ENCODE measurements at regions not wholly inside any gene's neighbourhood (a gene's known extent, or its start where the extent isn't known, plus 50 kb on each side); places are given as distances from the start of the nearest gene placed in this dataset.

GRCh38 chr4:18669390-18669789, 647.8 kb upstream of the LCORL start:
- H3K36me3 Mint-ChIP-seq (ENCODE audit: low read depth, unreplicated experiment): no peaks in the 10 kb centered on the region

GRCh38 chr4:18666322-18666721, 644.8 kb upstream of the LCORL start:
- Mint-ChIP-seq H3K4me1 (ENCODE audit: unreplicated experiment) (no peaks in the 10 kb centered on the region), H3K36me3 (ENCODE audit: low read depth, unreplicated experiment) (no peaks in the 10 kb centered on the region), H3K27me3 (ENCODE audit: unreplicated experiment) (peaks cover 1% of the 10 kb centered on the region), H3K9me3 (ENCODE audit: unreplicated experiment) (no peaks in the 10 kb centered on the region), H3K27ac (ENCODE audit: unreplicated experiment) (no peak overlapping the region), H3K4me3 (ENCODE audit: unreplicated experiment) (no peak overlapping the region)
- TF ChIP-seq CTCF (IDR thresholded peaks at IDR 0.05; ENCODE audit: unreplicated experiment): no peak
- DNase-seq (ENCODE audit: low spot score): no peak

More at GRCh38 chr4:18669390-18669789, 647.8 kb upstream of the LCORL start:
- Mint-ChIP-seq H3K9me3 (ENCODE audit: unreplicated experiment) (no peaks in the 10 kb centered on the region), H3K4me1 (ENCODE audit: unreplicated experiment) (no peaks in the 10 kb centered on the region), H3K27me3 (ENCODE audit: unreplicated experiment) (peaks cover 1% of the 10 kb centered on the region), H3K4me3 (ENCODE audit: unreplicated experiment) (no peak overlapping the region), H3K27ac (ENCODE audit: unreplicated experiment) (no peak overlapping the region)
- no peak for TF ChIP-seq CTCF (IDR thresholded peaks at IDR 0.05; ENCODE audit: unreplicated experiment)
- DNase-seq (ENCODE audit: low spot score): no peak

GRCh38 chr4:18664171-18664570, 642.6 kb upstream of the LCORL start:
- Mint-ChIP-seq H3K27ac (ENCODE audit: unreplicated experiment) (no peak overlapping the region), H3K4me3 (ENCODE audit: unreplicated experiment) (no peak overlapping the region), H3K36me3 (ENCODE audit: low read depth, unreplicated experiment) (no peaks in the 10 kb centered on the region), H3K27me3 (ENCODE audit: unreplicated experiment) (peaks cover 1% of the 10 kb centered on the region), H3K4me1 (ENCODE audit: unreplicated experiment) (no peaks in the 10 kb centered on the region), H3K9me3 (ENCODE audit: unreplicated experiment) (no peaks in the 10 kb centered on the region)
- TF ChIP-seq CTCF (IDR thresholded peaks at IDR 0.05; ENCODE audit: unreplicated experiment): no peak
- DNase-seq (ENCODE audit: low spot score): no peak

GRCh38 chr4:18645351-18645750, 623.8 kb upstream of the LCORL start:
- no peak for DNase-seq (ENCODE audit: low spot score)
- H3K9me3 Mint-ChIP-seq (ENCODE audit: unreplicated experiment): no peaks in the 10 kb centered on the region
- peaks cover 1% of the 10 kb centered on the region for H3K27me3 Mint-ChIP-seq (ENCODE audit: unreplicated experiment)
- no peaks in the 10 kb centered on the region for H3K4me1 Mint-ChIP-seq (ENCODE audit: unreplicated experiment)
- no peaks in the 10 kb centered on the region for H3K36me3 Mint-ChIP-seq (ENCODE audit: low read depth, unreplicated experiment)
- TF ChIP-seq CTCF (IDR thresholded peaks at IDR 0.05; ENCODE audit: unreplicated experiment): no peak
- no peak overlapping the region for H3K4me3 Mint-ChIP-seq (ENCODE audit: unreplicated experiment)
- no peak overlapping the region for H3K27ac Mint-ChIP-seq (ENCODE audit: unreplicated experiment)

- H3K4me3 Mint-ChIP-seq (ENCODE audit: unreplicated experiment): no peak overlapping the region
- no peaks in the 10 kb centered on the region for H3K36me3 Mint-ChIP-seq (ENCODE audit: low read depth, unreplicated experiment)
- H3K27ac Mint-ChIP-seq (ENCODE audit: unreplicated experiment): no peak overlapping the region
- no peak for DNase-seq (ENCODE audit: low spot score)
- TF ChIP-seq CTCF (IDR thresholded peaks at IDR 0.05; ENCODE audit: unreplicated experiment): no peak
- no peaks in the 10 kb centered on the region for H3K4me1 Mint-ChIP-seq (ENCODE audit: unreplicated experiment)
- no peaks in the 10 kb centered on the region for H3K9me3 Mint-ChIP-seq (ENCODE audit: unreplicated experiment)
- peaks cover 1% of the 10 kb centered on the region for H3K27me3 Mint-ChIP-seq (ENCODE audit: unreplicated experiment)
These were observed 619.8 kb upstream of the LCORL start for GRCh38 chr4:18641334-18641733.

All from endothelial cell (in vitro differentiated cells).